Neuronal stem cell (in vitro differentiated cells): ENCODE measurements at regions not wholly inside any gene's neighbourhood (a gene's known extent, or its start where the extent isn't known, plus 50 kb on each side); places are given as distances from the start of the nearest gene placed in this dataset.

Experiments used
- DNase-seq: peaks from one replicate; pipeline ENCODE4 v3.0.0-alpha.2; 2013; ENCODE audit warnings: low spot score
- H2AFZ ChIP-seq: one replicate; pipeline ENCODE4 v1.6.1; 2013; ENCODE audit warnings: mild to moderate bottlenecking, low read length, inconsistent platforms
- H2AK5ac ChIP-seq: 2 replicates; pipeline ENCODE4 v1.6.1; 2013; ENCODE audit warnings: low read depth, mild to moderate bottlenecking, inconsistent platforms, low read length, moderate library complexity, mixed read lengths
- H2BK120ac ChIP-seq: 2 replicates; pipeline ENCODE4 v1.6.1; 2013; ENCODE audit warnings: low read depth, mild to moderate bottlenecking, inconsistent platforms, low read length, moderate library complexity, mixed read lengths
- H2BK12ac ChIP-seq: one replicate; pipeline ENCODE4 v1.6.1; 2013; ENCODE audit warnings: low read length, inconsistent platforms
- H2BK15ac ChIP-seq: 2 replicates; pipeline ENCODE4 v1.6.1; 2013; ENCODE audit warnings: mild to moderate bottlenecking, low read length, inconsistent platforms, mixed read lengths
- H2BK5ac ChIP-seq: one replicate; pipeline ENCODE4 v1.6.1; 2013; ENCODE audit warnings: inconsistent platforms, mild to moderate bottlenecking, low read length, moderate library complexity
- H3K14ac ChIP-seq: one replicate; pipeline ENCODE4 v1.6.1; 2013; ENCODE audit warnings: low read length, inconsistent platforms
- H3K18ac ChIP-seq: 2 replicates; pipeline ENCODE4 v1.6.1; 2013; ENCODE audit warnings: low read length, inconsistent platforms
- H3K23ac ChIP-seq: 2 replicates; pipeline ENCODE4 v1.6.1; 2013; ENCODE audit warnings: low read depth, mild to moderate bottlenecking, mixed read lengths, low read length, inconsistent platforms; ENCODE audit not compliant: poor library complexity
- H3K27ac ChIP-seq: replicated peaks from 3 replicates; pipeline ENCODE4 v1.5.1; 2013; ENCODE audit warnings: low read length, inconsistent platforms
- H3K27me3 ChIP-seq, 3 experiments: 2 replicates each; pipeline ENCODE4 v1.6.1; 2013; ENCODE audit warnings: low read length in 3 of 3, mild to moderate bottlenecking in 2 of 3, inconsistent platforms in 1 of 3, low read depth in 1 of 3, mixed read lengths in 1 of 3, moderate library complexity in 1 of 3; ENCODE audit not compliant: control insufficient read depth in 3 of 3, insufficient read depth in 3 of 3
- H3K36me3 ChIP-seq, 2 donors: replicated peaks in 1 of 2; 2 replicates each; pipeline ENCODE4 v1.6.1; 2013; ENCODE audit warnings: low read length in 2 of 2; ENCODE audit not compliant: control insufficient read depth in 2 of 2, insufficient read depth in 2 of 2
- H3K4ac ChIP-seq: 2 replicates; pipeline ENCODE4 v1.6.1; 2013; ENCODE audit warnings: inconsistent platforms, mild to moderate bottlenecking, low read length, moderate library complexity
- H3K4me1 ChIP-seq, 2 donors: 1 replicate in 1 of 2; 2 replicates in 1 of 2; pipeline ENCODE4 v1.6.1; 2013; ENCODE audit warnings: low read length in 2 of 2, low read depth in 1 of 2; ENCODE audit not compliant: control insufficient read depth in 2 of 2, insufficient read depth in 1 of 2
- H3K4me2 ChIP-seq: one replicate; pipeline ENCODE4 v1.6.1; 2013; ENCODE audit warnings: mild to moderate bottlenecking, low read length, inconsistent platforms; ENCODE audit not compliant: insufficient read depth, poor library complexity, severe bottlenecking
- H3K4me3 ChIP-seq, 2 donors: 2 replicates each; pipeline ENCODE4 v1.5.1; 2013; ENCODE audit warnings: low read length in 2 of 2, mild to moderate bottlenecking in 2 of 2, inconsistent platforms in 1 of 2, moderate library complexity in 1 of 2
- H3K79me1 ChIP-seq: one replicate; pipeline ENCODE4 v1.6.1; 2013; ENCODE audit warnings: low read depth, mild to moderate bottlenecking, inconsistent platforms, low read length, moderate library complexity
- H3K9ac ChIP-seq: one replicate; pipeline ENCODE4 v1.6.1; 2013; ENCODE audit warnings: mild to moderate bottlenecking, low read depth, low read length, inconsistent platforms; ENCODE audit not compliant: poor library complexity
- H3K9me3 ChIP-seq, 2 donors: replicated peaks in 1 of 2; 2 replicates each; pipeline versions ENCODE3 to v1.6.1; 2013; ENCODE audit warnings: low read length in 2 of 2, mild to moderate bottlenecking in 2 of 2, inconsistent platforms in 1 of 2, low read depth in 1 of 2, mixed read lengths in 1 of 2, moderate library complexity in 1 of 2; ENCODE audit not compliant: control insufficient read depth in 2 of 2, insufficient read depth in 1 of 2
- H4K8ac ChIP-seq: one replicate; pipeline ENCODE4 v1.6.1; 2013; ENCODE audit warnings: low read depth, mild to moderate bottlenecking, inconsistent platforms, low read length, moderate library complexity
- H4K91ac ChIP-seq: one replicate; pipeline ENCODE4 v1.6.1; 2013; ENCODE audit warnings: low read length, low read depth, mild to moderate bottlenecking, inconsistent platforms; ENCODE audit not compliant: poor library complexity
- WGBS, 2 donors: extraction: QIAGEN DNeasy Blood & Tissue Kit; methylation state at CpG; one replicate each; pipeline ENCODE4 v1.1.7; 2013; ENCODE audit warnings: missing lambda C conversion rate in 2 of 2, mixed read lengths in 1 of 2; ENCODE audit not compliant: insufficient read length in 2 of 2, insufficient replicate concordance in 1 of 2; ENCODE audit errors: extremely low coverage in 2 of 2; 5-methylcytosine and 5-hydroxymethylcytosine counted together

DNA sequence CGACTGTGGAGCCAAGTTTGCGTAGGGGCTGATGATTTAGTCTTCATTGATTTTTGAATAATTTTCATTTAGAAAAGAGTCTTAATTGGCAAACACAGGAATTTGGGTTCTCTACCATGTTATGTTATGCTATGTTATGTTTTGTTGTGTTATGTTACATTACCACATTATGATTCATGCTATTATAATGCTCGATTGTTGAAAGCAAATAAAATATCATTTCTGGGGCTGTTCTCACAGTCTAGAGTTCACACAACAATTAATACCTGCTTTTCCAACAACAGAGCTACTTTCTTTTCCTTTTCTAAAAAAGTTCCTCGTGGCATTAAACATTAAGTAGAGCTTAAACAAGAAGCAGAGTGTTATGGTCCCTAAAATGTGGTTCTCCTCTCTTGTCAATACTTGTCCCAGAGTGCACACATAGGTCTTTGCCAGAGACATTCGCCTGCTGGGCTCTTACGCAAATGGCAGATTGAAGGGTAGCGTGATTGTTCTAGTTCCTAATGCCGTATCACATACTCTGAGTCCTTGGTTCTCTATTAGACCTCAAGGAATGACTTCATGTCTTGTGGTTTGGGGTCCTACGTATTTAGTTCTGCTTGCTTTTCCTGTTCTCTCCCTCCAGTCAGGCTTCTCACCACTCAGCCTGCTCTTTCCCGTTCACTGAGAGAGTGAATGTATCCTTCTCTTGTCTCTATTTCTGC is 370.3 kb downstream of the CD109 start:
- no peak overlapping the region for H3K23ac ChIP-seq
- no peak overlapping the region for H3K9ac ChIP-seq
- no peak overlapping the region for H2BK120ac ChIP-seq
- no peak overlapping the region for H3K4me2 ChIP-seq
- H2BK15ac ChIP-seq: no peak overlapping the region
- no peak overlapping the region for H3K27ac ChIP-seq
- no peak overlapping the region for H4K8ac ChIP-seq
- H3K14ac ChIP-seq: no peak overlapping the region
- H3K36me3 ChIP-seq: no peaks in the 10 kb centered on the region
- H2AFZ ChIP-seq: no peak overlapping the region
- H2BK5ac ChIP-seq: no peak overlapping the region
- DNase-seq: no peak
- no peak overlapping the region for H3K18ac ChIP-seq
- H3K9me3 ChIP-seq: no peaks in the 10 kb centered on the region
- no peak overlapping the region for H2AK5ac ChIP-seq
- H3K4me1 ChIP-seq: no peaks in the 10 kb centered on the region
- no peak overlapping the region for H4K91ac ChIP-seq
- WGBS, 2 donors: no CpG with 5 or more reads among the region's 10 CpGs
- no peak overlapping the region for H3K4ac ChIP-seq
- no peaks in the 10 kb centered on the region for H3K27me3 ChIP-seq
- no peak overlapping the region for H2BK12ac ChIP-seq
- H3K4me3 ChIP-seq: no peak overlapping the region
- no peaks in the 10 kb centered on the region for H3K79me1 ChIP-seq

DNA sequence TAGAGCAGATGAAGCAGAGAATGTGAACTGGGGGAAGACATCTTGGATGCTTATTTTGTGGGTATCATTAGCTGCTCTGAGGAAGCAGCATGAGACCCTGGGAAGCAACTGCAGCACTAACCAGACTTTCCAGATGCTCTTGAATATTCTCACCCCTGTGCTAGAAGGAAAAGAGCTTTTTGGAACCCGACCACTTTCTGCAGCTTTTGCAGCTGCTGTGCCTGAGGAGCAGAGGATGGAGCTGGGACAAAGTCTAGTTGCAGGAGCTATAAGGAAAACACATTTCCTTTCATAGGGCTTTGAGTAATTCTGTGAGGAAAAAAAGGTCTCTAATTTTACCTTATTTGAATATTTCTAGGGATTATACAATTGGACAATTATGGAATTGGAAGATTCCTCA is 369.7 kb downstream of the CD109 start:
- no peak overlapping the region for H2AFZ ChIP-seq
- no CpG with 5 or more reads among the region's 1 CpG for WGBS, 2 donors
- no peak overlapping the region for H4K8ac ChIP-seq
- H3K4me3 ChIP-seq: no peak overlapping the region
- H4K91ac ChIP-seq: no peak overlapping the region
- no peak overlapping the region for H3K14ac ChIP-seq
- no peak overlapping the region for H3K27ac ChIP-seq
- no peak overlapping the region for H2BK120ac ChIP-seq
- no peak overlapping the region for H3K4ac ChIP-seq
- no peaks in the 10 kb centered on the region for H3K27me3 ChIP-seq
- no peaks in the 10 kb centered on the region for H3K4me1 ChIP-seq
- DNase-seq: no peak
- H3K23ac ChIP-seq: no peak overlapping the region
- no peak overlapping the region for H2BK12ac ChIP-seq
- H2BK15ac ChIP-seq: no peak overlapping the region
- H2AK5ac ChIP-seq: no peak overlapping the region
- no peak overlapping the region for H2BK5ac ChIP-seq
- no peaks in the 10 kb centered on the region for H3K36me3 ChIP-seq
- no peaks in the 10 kb centered on the region for H3K79me1 ChIP-seq
- no peaks in the 10 kb centered on the region for H3K9me3 ChIP-seq
- H3K9ac ChIP-seq: no peak overlapping the region
- no peak overlapping the region for H3K18ac ChIP-seq
- no peak overlapping the region for H3K4me2 ChIP-seq

DNA sequence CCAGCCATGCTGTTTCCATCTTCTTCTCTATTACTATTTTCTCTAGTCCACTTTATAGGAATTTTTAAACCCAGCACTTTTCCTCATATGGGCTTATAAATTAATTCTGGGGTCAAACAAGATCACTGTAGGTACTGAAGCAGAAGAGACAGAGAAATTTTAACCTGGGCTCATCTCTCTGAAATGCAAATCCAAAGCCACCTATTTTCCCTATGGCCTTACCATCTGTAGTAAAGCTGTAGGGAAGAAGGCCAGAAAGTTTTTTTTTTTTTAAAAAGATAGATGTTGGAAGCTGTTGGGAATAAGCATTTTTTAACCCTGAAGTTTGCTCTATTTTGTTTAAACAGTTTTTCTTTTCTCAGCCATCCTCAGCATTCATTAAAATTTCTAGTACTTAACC is 367.4 kb downstream of the CD109 start:
- Histone ChIP-seq H3K4me3 (no peak overlapping the region), H3K9me3 (no peaks in the 10 kb centered on the region), H3K27ac (no peak overlapping the region), H3K36me3 (no peaks in the 10 kb centered on the region), H3K18ac (no peak overlapping the region), H4K91ac (no peak overlapping the region), H3K4me2 (no peak overlapping the region), H2BK120ac (no peak overlapping the region), H2AK5ac (no peak overlapping the region), H4K8ac (no peak overlapping the region), H3K4me1 (no peaks in the 10 kb centered on the region), H2BK12ac (no peak overlapping the region), H3K27me3 (no peaks in the 10 kb centered on the region), H3K23ac (no peak overlapping the region), H2BK15ac (no peak overlapping the region), H3K14ac (no peak overlapping the region), H3K4ac (no peak overlapping the region), H3K79me1 (no peaks in the 10 kb centered on the region), H2AFZ (no peak overlapping the region), H3K9ac (no peak overlapping the region), H2BK5ac (no peak overlapping the region)
- DNase-seq: no peak

DNA sequence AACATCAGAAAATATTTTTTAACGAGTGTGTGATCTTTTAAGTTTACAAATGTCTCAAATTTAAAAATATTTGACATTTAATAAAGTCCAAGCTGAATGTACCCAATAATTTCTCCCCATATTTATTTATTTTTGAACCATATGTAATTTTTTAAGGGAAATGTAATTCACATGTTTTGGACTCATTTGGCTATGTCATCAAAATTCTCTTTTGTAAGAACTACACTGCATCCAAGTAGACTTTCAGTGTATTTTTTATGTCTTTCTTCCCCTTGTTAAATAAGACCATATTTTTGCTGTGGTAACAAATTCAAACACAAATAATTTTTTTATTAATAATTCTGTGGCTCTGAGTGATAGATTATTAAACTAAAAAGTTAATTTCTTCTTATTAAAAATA is 365.2 kb downstream of the CD109 start:
- H4K8ac ChIP-seq: no peak overlapping the region
- no peak overlapping the region for H2AFZ ChIP-seq
- H3K27me3 ChIP-seq: no peaks in the 10 kb centered on the region
- no peak overlapping the region for H4K91ac ChIP-seq
- no peak overlapping the region for H2BK12ac ChIP-seq
- no peak overlapping the region for H3K14ac ChIP-seq
- no peak overlapping the region for H2BK5ac ChIP-seq
- no peaks in the 10 kb centered on the region for H3K9me3 ChIP-seq
- H3K79me1 ChIP-seq: no peaks in the 10 kb centered on the region
- no peak overlapping the region for H2BK120ac ChIP-seq
- H3K4me1 ChIP-seq: no peaks in the 10 kb centered on the region
- H3K9ac ChIP-seq: no peak overlapping the region
- H3K4ac ChIP-seq: no peak overlapping the region
- no peak overlapping the region for H3K27ac ChIP-seq
- H3K23ac ChIP-seq: no peak overlapping the region
- H3K36me3 ChIP-seq: no peaks in the 10 kb centered on the region
- H2AK5ac ChIP-seq: no peak overlapping the region
- DNase-seq: no peak
- H2BK15ac ChIP-seq: no peak overlapping the region
- WGBS, 2 donors: no CpG with 5 or more reads among the region's 1 CpG
- H3K18ac ChIP-seq: no peak overlapping the region
- no peak overlapping the region for H3K4me3 ChIP-seq
- H3K4me2 ChIP-seq: no peak overlapping the region
